GM03348 (cell line): ENCODE measurements at regions not wholly inside any gene's neighbourhood (a gene's known extent, or its start where the extent isn't known, plus 50 kb on each side); places are given as distances from the start of the nearest gene placed in this dataset.
"Not testable (repeated sequence)": the region's sequence is repeated elsewhere in the genome, so short reads cannot be mapped to it uniquely, and the experiment has no call there.

ENCODE experiments used
- DNase-seq: peaks from one replicate; pipeline ENCODE4 v3.0.0; 2012; ENCODE audit warnings: low spot score

DNA sequence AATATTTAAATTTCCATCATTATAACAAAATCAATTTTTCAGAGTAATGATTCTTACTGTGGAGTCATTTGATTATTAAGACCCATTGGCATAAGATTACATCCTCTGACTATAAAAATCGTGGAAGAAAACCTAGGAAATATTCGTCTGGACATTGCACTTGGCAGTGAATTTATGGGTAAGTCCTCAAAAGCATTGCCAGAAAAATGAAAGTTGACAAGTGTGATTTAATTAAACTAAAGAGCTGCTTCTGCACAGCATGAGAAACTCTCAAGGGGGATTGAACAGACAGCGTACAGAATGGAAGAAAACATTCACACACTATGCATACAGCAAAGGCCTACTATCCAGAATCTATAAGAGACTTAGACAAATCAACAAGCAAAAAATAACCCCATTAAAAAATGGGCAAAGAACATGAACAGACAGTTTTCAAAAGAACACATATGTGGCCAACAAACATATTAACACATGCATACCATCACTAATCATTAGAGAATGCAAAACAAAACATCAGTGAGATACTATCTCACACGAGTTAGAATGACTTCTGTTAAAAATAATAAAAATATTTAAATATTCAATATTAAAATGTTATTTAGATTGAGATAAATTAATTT is 111.4 kb downstream of the CCDC74A start:
- DNase-seq: not testable (repeated sequence)

DNA sequence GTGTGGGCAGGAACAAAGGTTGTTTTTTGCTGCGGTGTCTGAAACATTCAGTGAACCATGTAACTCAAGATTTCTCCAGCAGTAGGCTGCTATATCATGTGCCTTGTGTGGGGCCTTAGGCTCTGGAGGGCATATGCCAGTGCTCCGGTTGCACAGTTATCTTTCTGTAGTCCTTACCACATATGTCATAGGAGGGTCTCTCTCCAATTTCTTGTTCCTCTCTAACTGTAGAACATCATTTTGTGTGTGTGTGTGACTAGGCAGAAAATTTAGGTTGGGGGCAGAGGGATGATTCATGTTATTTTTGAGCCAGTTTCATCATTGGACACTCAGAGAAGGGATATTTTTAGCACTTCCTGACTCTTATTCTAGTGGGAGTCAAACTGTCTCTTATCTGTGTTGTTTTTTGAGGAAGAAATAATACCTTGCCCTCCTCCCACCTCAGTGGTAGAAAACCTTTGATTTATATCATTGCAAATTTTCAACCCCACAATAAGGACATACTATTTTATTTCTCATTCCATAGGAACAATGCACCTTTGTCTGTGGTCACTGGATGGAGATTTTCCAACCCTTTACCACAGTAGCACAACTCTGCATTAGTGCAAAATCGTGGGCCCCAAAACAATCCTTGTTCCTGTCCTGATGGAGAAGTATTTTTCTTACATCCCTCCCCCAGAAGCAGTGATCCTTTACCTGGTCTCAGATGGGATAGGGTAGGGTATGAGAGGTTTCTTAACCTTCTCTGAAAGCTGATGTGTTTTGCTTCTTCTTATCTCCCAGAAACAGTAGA is 113.9 kb downstream of the CCDC74A start:
- peak; percentile 13 for DNase-seq

DNA sequence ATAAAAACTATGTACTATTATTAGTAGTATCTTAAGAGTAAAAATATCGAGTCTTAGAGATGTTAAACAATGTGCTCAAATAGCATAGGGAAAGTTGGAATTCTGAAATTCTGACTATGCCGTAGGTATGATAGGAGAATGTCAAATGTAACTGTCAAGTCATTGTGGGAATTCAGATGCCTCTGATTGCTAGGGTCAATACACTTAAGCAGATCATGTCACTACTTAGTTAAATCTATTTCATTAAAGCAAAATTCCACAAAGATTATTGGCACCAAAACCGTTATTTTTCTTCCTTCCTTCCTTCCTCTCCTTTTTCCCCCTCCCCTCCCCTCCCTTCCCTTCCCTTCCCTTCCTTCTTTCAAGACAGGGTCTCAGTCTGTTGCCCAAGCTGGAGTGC is 115.5 kb downstream of the CCDC74A start:
- DNase-seq: not testable (repeated sequence)

DNA sequence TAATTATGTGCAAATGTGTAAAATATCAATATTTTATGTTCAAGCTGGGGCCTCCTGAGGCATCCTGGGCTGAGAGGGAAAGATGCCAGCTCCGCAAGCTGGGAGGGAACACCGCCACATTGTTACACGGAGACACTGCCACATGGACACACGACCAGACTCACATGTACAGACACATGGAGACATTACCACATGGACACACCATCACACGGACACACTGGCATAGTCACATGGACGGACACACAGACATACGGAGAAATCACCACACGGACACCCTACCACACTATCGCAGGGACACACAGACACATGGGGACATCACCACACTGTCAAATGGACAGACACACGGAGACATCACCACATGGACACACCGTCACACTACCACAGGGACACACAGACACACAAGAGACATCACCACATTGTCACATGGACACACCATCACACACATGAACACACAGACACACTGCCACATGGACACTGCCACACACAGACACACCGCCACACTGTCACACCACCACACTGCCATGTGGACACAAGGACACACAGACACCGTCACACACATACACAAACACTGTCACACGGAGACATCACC is 117.6 kb downstream of the CCDC74A start:
- no peak for DNase-seq

DNA sequence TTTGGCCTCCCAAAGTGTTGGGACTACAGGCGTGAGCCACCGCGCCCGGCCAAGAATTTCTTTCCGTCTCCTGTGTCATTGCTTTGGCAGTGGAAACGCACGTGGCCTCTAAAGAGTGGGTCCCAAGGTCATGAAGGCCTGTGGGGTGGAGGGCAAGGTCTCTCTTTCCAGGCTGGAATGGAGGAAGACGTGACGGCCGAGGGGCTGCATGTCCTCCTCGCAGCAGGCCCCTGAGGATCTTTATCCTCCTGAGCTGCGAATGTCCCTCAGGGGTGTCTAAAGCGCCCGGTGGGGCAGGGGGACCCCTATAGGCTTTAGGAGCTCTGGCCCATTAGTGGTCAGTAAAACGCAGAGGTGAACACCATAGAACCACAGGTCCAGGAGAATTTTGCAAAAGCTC is 118.5 kb downstream of the CCDC74A start:
- DNase-seq: not testable (repeated sequence)

DNA sequence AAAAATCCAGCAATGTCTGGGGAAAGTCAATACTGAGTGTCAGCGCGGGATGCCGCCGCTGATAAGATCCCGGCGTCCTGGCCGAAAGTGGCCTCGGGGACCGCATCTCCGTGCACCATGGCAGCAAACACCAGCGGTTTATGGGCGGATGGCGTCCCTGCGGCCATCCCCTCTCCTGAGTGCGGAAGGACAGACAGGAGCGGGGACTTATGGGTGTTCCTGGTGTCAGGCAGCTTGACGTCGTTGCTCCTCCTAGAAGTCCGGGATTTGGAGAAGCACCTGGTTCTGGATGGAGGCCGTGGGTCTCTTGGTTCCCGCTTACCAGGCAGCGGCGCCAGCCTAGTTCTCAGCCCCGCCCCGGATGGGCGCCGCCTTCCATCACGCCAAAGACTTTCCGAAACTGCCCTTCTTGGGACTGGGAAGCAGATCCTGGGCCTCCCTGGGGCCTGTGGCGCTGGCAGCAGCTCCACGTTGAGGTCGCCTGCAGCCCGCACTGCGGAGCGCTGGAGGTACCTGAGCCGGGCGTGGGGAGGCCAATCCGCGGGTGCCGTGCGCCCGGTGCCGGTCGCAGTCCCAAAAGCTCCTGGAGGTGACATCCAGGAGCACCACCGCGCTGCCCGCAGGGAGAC is 119.1 kb downstream of the CCDC74A start:
- DNase-seq: peak; percentile 39

DNA sequence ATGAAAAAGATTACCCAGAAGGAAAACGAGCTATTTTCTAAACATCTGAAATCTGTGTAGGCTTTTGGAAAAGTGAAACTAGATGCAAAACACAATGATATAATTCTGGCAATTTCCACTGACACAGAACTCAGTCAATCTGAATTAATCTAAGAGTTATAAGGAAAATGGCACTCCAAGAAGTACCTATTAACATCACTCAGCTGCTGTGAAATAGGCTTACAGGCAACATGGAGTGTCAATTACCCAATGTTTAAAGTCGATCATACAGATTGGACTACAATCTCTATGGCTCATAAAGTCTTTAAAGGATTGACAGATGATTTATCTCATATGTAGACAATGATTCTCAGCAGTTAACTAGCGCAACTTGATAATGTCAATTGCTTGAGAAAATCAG is 120.9 kb downstream of the CCDC74A start:
- DNase-seq: not testable (repeated sequence)

DNA sequence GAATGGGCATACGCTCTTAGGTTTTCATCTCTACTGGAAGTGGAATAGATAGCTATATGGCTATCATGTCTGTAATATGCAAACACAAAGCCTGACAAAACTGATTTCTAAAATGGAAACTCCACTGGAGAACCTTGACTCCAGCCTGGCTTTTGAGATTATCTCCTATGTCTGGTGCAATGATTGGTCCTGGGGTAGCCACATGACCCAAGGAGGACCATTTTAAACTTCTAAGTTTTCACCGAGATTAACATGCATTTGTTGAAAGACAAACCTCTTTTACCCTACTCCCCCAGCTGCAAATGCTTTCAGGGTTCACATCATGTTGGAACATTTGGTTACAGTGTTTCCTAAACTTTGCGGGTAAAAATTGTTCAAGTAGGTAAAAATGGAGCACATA is 124.6 kb downstream of the CCDC74A start:
- DNase-seq: not testable (repeated sequence)

DNA sequence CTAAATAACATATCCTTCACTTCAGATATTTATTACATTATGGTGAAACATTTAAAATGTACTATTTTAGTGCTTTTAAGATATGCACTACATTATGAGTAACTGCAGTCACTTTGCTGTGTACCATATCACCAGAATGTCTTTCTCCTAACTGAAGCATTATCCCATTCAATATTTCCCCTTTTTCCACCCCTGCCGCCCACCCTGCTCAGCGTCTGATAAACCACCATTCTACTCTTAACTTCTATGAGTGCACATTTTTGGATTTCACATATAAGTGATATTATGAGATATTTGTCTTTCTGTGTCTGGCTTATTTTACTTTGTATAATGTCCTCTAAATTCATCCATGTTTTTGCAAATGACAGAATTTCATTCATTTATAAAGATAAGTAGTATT is 126.4 kb downstream of the CCDC74A start:
- not testable (repeated sequence) for DNase-seq

DNA sequence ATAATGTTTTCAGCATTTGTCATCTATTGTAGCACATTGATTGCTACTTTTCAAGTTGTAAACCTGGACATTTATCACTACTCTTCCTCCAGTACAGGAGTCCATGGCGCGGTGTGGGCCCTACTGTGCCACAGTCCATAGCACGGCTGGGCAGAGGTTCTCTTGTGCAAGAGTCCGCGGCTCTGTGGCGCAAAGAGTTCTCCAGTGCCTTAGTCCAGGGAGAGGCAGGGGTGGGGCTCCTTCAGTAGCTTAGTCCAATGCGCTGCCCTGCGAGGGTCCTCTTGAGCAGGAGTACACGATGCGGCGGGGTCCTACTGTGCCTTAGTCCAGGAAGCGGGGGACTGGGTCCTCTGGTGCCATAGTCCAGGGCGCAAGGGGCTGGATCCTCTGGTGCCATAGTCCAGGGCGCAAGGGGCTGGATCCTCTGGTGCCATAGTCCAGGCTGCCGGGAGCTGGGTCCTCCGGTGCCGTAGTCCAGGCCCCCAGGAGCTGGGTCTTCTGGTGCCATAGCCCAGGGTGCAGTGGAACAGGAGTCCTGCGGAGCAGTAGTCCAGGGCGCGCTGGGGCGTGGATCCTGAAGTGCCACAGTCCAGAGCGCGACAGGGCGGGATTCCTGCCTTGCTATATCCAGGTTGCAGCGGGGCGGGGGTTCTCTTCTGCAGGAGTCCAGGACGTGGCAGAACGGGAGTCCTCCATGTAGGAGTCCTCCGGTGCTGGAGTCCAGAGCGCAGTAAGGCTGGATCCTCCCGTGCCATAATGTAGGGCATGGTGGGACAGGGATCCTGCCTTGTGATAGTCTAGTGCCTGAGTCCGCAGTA is 129.3 kb downstream of the CCDC74A start:
- no peak for DNase-seq

DNA sequence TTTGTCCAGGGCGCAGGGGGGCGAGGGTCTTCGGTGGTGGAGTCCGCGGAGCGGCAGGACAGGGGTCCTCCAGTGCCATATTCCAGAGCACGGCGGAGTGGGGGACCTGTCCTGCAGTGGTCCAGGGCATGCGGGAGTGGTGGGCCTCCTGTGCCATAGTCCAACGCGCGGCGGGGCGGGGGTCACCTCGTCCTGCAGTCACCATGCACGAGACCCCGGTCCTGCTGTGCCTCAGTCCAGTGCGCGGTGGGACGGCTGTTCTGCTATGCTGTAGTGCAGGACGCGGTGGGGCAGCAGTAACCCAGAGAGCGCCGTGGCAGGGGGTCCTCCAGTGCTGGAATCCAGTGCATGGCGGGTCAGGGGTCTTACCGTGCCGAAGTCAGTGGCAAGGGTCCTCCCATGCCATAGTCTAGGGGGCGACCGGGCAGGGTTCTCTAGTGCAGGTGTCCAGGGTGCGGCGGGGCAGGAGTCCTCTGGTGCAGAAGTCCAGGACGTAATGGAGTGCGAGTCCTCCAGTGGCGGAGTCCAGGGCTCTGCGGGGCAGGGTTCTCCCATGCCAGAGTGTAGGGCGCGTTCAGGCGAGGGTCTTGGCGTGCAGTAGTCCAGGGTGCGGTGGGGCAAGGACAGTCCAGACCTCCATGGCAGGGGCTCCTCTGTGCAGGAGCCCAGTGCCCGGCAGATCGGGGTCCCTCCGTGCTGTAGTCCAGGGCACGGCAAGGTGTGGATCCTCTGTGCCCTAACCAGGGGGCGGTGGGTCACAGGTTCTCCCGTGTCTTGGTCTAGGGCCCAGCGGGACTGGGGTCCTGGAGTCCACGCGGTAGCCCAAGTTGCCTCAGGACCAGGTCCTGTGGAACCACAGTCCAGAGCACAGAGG is 130.4 kb downstream of the CCDC74A start:
- DNase-seq: no peak

DNA sequence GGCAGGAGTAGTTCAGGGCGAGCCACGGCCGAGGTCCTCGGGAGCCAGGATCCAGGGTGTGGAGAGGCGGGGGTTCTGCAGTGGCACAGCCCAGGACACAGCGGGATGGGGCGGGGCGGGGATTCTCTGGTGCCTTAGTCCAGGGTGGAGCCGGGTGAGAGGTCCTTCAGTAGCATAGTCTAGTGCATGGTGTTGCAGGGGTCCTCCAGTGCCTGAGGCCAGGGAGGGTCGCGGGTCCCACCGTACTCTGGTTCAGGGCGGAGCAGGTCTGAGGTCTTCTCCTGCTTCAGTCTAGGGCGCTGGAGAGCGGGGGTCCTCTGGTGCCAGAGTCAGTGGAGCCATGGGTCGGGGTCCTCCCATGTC is 131.1 kb downstream of the CCDC74A start:
- no peak for DNase-seq

DNA sequence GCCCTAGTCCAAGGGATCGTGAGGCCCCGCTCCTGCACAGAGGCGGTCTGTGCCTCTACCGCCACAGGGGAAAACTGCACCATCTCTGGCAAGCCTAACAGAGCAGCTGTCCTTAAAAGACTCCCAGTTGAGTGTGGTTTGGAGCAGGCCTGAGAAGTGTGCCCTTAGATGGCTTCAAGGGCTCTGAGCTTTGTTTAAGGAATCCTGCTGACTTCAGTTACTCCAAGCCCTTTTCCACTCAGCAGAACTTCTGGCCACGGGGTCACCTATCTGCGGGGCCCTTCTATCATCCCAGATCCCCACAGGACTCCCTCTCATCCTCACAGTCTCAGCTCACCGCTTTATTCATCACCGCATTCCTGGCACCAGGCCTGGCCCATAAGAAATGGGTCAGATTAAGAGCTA is 131.5 kb downstream of the CCDC74A start:
- DNase-seq: no peak

DNA sequence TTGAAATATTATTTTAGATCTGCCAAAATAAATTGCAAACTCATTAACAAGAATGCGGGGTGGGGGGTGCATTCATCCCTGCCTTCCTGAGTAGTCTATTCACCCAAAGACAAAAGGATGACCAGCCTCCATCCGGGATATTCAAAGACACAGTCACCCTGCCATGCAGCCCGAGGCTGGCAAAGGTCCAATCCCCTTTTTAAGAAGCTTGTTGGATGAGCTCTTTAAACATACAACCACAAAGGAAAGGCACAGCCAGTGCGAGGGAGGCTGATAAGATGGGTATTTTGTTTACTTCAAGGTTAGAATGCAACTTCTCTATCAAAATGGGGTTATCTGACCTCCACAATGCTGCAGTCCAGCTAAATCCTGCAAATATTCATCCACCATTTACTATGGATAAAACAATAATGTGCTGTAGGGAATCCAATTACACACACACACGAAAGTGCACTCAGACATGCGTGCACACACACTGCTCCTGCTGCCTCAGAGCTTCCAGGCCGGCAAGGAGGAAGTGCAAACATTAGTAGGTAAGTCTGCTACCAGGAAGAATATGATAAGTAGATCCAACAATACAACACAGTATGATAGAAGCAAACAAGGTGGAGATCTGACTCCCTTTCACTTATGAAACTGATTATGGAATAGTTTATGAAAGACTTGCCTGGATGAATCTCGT is 133.6 kb downstream of the CCDC74A start:
- not testable (repeated sequence) for DNase-seq

DNA sequence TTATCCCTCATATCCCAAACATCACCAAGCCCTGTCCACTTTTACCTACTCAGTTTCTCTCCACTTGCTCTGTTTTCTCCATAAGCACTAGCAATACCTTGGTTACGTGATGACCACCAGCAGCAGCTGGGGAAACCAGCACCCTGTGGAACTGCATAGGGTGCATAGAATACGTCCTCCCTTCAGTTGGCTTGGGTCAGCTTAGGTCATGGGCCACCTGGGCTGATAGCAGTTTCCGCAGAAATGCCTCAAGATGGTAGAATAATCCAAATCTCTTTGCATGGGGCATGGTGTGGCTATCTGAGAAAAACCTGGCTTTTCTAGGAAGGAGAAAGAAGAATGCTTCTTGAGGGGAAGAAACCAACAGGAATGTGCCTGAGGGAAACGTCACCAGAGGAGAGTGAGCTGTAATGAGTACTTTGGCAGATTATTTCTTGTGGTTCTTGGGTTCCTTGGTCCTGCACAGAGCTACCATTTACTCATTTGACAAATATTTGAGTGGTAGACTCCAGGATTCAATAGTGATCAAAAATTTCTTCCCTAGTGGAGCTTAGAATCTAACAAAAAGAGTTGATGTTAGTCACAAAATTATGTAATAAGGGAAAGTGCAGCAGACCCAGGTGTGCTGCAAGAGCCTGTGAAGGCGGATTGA is 134.3 kb downstream of the CCDC74A start:
- not testable (repeated sequence) for DNase-seq

DNA sequence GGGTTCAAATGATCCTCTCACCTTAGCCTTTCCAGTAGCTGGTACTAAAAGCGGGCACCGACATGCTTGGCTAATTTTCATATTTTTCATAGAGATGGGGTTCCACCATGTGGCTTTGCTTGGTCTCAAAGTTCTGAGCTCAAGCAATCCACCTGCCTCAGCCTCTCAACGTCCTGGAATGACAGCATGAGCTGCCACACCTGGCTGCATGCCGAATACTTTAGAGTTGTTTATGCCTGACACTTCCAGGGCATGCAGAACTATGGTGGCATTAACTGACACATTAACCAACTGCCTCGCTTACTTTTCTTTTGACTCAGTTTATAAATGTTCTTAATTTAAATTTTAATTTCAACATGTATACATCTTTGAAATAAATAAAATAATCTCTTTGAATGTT is 135.8 kb downstream of the CCDC74A start:
- DNase-seq: not testable (repeated sequence)

DNA sequence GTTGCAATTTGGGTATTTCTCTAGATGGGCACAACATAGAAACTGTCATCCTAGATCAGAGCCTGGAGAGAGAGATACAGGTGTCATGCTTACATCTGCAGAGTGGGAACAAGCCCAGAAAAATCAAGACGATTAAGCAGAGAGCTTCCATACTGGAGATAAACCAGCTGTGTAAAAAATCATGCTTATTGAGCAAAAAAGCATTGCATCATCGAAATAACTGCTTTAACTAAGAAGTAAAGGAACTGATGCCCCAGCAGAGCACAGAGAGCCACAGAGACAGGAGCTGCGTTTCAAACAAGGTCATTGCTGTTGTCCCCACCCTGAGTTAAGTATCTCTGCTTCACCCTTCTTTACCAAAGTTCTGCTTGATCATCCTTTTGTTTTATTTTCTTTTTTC is 138.0 kb downstream of the CCDC74A start:
- DNase-seq: not testable (repeated sequence)

DNA sequence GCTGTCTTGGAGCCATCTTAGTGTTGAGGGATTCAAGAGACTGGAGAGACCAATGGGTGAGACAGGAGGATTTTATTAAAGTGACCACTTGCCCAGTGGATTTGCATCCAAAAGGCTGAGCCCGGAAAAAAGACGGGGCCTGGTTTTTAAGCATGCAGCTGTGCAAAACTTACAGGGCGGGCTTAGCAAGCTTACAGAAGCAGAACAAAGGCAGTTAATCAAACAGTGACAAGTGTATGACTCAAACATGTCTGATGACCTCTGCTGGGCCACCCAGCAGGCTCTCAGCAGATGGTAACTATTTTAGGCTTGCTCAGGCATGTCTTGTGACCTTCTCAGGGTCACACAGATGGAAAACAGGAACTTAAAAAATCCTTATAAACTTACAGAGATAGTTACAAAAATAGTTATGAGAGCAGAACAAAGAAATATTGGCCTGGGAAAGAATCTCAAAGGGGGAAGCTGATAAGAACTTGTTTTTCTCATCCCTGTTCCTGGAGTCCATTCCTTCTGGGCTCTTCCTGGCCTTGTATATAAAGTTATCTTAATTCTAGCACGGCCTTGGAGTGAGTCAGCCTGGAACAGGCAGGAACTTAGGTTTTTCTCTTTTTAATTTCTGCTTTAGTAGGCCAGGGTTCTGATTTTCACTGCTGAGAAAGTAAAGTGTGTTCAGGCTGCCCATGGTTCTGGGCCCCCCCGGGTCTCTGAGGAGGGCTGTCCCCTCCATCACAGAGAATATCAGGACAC is 141.3 kb downstream of the CCDC74A start:
- peak; percentile 13 for DNase-seq

DNA sequence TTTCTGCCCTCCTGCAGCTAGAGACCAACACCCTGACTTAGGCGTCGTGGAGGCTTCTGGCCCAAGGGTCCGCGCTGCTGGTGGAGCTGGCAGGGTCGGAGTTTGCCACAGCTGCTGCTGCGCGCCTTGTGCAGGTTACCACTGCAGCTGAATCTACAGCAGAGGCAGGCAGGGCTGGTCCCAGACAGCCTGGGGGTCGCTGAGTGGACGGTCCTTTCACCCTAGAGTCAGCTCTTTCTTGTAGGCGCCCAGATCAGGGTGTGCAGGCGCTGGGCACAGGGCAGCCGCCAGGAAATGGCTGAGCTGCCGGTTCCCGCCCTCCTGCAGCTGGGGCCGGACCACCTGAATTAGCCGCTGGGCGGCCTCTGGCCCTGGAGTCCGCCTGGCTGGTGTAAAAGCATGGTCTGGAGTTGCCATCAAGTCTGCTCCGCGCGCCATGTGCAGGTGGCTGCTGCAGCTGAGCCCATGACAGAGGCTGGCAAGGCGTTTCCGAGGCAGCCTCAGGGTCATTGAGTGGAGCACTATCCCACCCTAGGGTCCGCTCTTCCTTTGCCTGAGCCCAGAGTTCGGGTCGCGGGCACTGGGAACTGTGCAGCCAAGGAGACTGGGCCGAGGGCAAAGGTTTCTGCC is 144.3 kb downstream of the CCDC74A start:
- not testable (repeated sequence) for DNase-seq
